ENCODE measurements at regions not wholly inside any gene's neighbourhood (a gene's known extent, or its start where the extent isn't known, plus 50 kb on each side); places are given as distances from the start of the nearest gene placed in this dataset.

DNA sequence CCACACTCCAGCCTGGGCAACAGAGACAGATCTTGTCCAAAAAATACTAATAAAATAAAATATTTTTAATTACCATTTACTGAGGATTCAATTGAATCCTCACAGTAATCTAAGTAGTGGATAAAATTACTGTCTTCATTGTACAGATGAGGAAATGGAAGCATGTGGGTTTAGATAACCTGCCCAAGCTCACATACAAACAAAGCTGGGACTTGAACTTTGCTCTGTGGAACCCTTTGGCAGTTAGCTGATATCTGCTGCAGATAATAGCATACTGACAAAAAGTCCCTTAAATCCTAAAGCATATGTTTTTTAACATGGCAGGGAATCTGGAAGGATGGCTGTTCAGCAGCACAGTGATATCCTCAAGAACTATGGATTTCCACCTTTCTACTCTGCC lies 130.9 kb upstream of the MROH9 start:
- TF ChIP-seq, protein P1, sequence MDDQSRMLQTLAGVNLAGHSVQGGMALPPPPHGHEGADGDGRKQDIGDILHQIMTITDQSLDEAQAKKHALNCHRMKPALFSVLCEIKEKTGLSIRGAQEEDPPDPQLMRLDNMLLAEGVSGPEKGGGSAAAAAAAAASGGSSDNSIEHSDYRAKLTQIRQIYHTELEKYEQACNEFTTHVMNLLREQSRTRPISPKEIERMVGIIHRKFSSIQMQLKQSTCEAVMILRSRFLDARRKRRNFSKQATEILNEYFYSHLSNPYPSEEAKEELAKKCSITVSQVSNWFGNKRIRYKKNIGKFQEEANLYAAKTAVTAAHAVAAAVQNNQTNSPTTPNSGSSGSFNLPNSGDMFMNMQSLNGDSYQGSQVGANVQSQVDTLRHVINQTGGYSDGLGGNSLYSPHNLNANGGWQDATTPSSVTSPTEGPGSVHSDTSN (IDR thresholded peaks at IDR 0.05; ENCODE audit: insufficient replicate concordance, low read depth, low read length) = no peak
- no peak for TF ChIP-seq POLR2A (IDR thresholded peaks at IDR 0.05; ENCODE audit: low read depth, low read length)
- TF ChIP-seq, protein P2, sequence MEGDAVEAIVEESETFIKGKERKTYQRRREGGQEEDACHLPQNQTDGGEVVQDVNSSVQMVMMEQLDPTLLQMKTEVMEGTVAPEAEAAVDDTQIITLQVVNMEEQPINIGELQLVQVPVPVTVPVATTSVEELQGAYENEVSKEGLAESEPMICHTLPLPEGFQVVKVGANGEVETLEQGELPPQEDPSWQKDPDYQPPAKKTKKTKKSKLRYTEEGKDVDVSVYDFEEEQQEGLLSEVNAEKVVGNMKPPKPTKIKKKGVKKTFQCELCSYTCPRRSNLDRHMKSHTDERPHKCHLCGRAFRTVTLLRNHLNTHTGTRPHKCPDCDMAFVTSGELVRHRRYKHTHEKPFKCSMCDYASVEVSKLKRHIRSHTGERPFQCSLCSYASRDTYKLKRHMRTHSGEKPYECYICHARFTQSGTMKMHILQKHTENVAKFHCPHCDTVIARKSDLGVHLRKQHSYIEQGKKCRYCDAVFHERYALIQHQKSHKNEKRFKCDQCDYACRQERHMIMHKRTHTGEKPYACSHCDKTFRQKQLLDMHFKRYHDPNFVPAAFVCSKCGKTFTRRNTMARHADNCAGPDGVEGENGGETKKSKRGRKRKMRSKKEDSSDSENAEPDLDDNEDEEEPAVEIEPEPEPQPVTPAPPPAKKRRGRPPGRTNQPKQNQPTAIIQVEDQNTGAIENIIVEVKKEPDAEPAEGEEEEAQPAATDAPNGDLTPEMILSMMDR (IDR thresholded peaks at IDR 0.05 in 2 of 3, conservative IDR thresholded peaks at IDR 0.05 in 1 of 3; ENCODE audit: control insufficient read depth in 2 of 3, extremely low read depth in 1 of 3, insufficient read depth in 1 of 3, low read depth in 3 of 3, low read length in 3 of 3) = no peak
